MG63 (cell line): ENCODE measurements at regions not wholly inside any gene's neighbourhood (a gene's known extent, or its start where the extent isn't known, plus 50 kb on each side); places are given as distances from the start of the nearest gene placed in this dataset.

Experiments used
- DNase-seq: peaks from one replicate; pipeline ENCODE4 v3.0.0-alpha.2; 2020
- H3K27me3 ChIP-seq: fragments of 250-450 bp; sonication (Bioruptor Pico); 2 replicates; pipeline ENCODE4 v1.5.1; 2020; ENCODE audit warnings: mild to moderate bottlenecking, moderate library complexity
- H3K36me3 ChIP-seq: fragments of 250-450 bp; sonication (Bioruptor Pico); 2 replicates; pipeline ENCODE4 v1.5.1; 2020; ENCODE audit warnings: mild to moderate bottlenecking, moderate library complexity
- H3K4me3 ChIP-seq: fragments of 250-450 bp; sonication (Bioruptor Pico); 2 replicates; pipeline ENCODE4 v1.5.1; 2020; ENCODE audit warnings: mild to moderate bottlenecking, moderate library complexity
- H3K9me3 ChIP-seq: fragments of 250-450 bp; sonication (Bioruptor Pico); 2 replicates; pipeline ENCODE4 v1.5.1; 2020; ENCODE audit warnings: mild to moderate bottlenecking, moderate library complexity

GRCh38 chr1:34590211-34590623 lies 164.6 kb upstream of the GJB5 start:
- H3K36me3 ChIP-seq, result no peaks in the 10 kb centered on the region
- DNase-seq, result no peak
- no peak overlapping the region for H3K4me3 ChIP-seq
- H3K9me3 ChIP-seq, result no peaks in the 10 kb centered on the region
- no peaks in the 10 kb centered on the region for H3K27me3 ChIP-seq

- no peaks in the 10 kb centered on the region for H3K27me3 ChIP-seq
- H3K36me3 ChIP-seq, result no peaks in the 10 kb centered on the region
- DNase-seq, result no peak
- H3K4me3 ChIP-seq, result no peak overlapping the region
- no peaks in the 10 kb centered on the region for H3K9me3 ChIP-seq
These were observed 162.9 kb upstream of the GJB5 start for GRCh38 chr1:34591751-34592629.

GRCh38 chr1:34597877-34598514 lies 156.9 kb upstream of the GJB5 start:
- Histone ChIP-seq H3K36me3 (no peaks in the 10 kb centered on the region), H3K27me3 (no peaks in the 10 kb centered on the region; the same call in 1 of the 2 replicates), H3K4me3 (no peak overlapping the region), H3K9me3 (no peaks in the 10 kb centered on the region)
- DNase-seq, result peak; percentile 47

- Histone ChIP-seq H3K36me3 (no peaks in the 10 kb centered on the region), H3K27me3 (no peaks in the 10 kb centered on the region; the same call in 1 of the 2 replicates), H3K9me3 (no peaks in the 10 kb centered on the region), H3K4me3 (no peak overlapping the region)
- no peak for DNase-seq
These were observed 151.9 kb upstream of the GJB5 start for GRCh38 chr1:34602907-34603306.

GRCh38 chr1:34603594-34603993 lies 151.3 kb upstream of the GJB5 start:
- Histone ChIP-seq H3K27me3 (no peaks in the 10 kb centered on the region; the same call in 1 of the 2 replicates), H3K9me3 (no peaks in the 10 kb centered on the region), H3K36me3 (no peaks in the 10 kb centered on the region), H3K4me3 (no peak overlapping the region)
- no peak for DNase-seq

GRCh38 chr1:34606504-34606903 lies 148.3 kb upstream of the GJB5 start:
- H3K36me3 ChIP-seq, result no peaks in the 10 kb centered on the region
- no peak for DNase-seq
- no peak overlapping the region for H3K4me3 ChIP-seq
- H3K9me3 ChIP-seq, result no peaks in the 10 kb centered on the region
- peaks cover 3% of the 10 kb centered on the region; the same call in 1 of the 2 replicates for H3K27me3 ChIP-seq

GRCh38 chr1:34610063-34610462 lies 144.8 kb upstream of the GJB5 start:
- DNase-seq, result no peak
- Histone ChIP-seq H3K4me3 (no peak overlapping the region), H3K27me3 (peaks cover 3% of the 10 kb centered on the region; the same call in 1 of the 2 replicates), H3K36me3 (no peaks in the 10 kb centered on the region), H3K9me3 (no peaks in the 10 kb centered on the region)

GRCh38 chr1:34611571-34611970 lies 143.3 kb upstream of the GJB5 start:
- H3K4me3 ChIP-seq, result no peak overlapping the region
- DNase-seq, result no peak
- H3K9me3 ChIP-seq, result no peaks in the 10 kb centered on the region
- H3K36me3 ChIP-seq, result no peaks in the 10 kb centered on the region
- H3K27me3 ChIP-seq, result peaks cover 4% of the 10 kb centered on the region; the same call in 1 of the 2 replicates

GRCh38 chr1:34612091-34612827 lies 142.6 kb upstream of the GJB5 start:
- no peaks in the 10 kb centered on the region for H3K36me3 ChIP-seq

GRCh38 chr1:34617321-34618118 lies 137.3 kb upstream of the GJB5 start:
- no peaks in the 10 kb centered on the region for H3K9me3 ChIP-seq
- no peaks in the 10 kb centered on the region for H3K36me3 ChIP-seq
- DNase-seq, result no peak
- no peak overlapping the region for H3K4me3 ChIP-seq
- H3K27me3 ChIP-seq, result peaks cover 3% of the 10 kb centered on the region; the same call in 1 of the 2 replicates

More at GRCh38 chr1:34612091-34612827, 142.6 kb upstream of the GJB5 start:
- peaks cover 6% of the 10 kb centered on the region; the same call in 1 of the 2 replicates for H3K27me3 ChIP-seq
- no peak for DNase-seq
- H3K9me3 ChIP-seq, result no peaks in the 10 kb centered on the region
- H3K4me3 ChIP-seq, result no peak overlapping the region

- Histone ChIP-seq H3K27me3 (peaks cover 3% of the 10 kb centered on the region; the same call in 1 of the 2 replicates), H3K36me3 (no peaks in the 10 kb centered on the region), H3K9me3 (no peaks in the 10 kb centered on the region), H3K4me3 (no peak overlapping the region)
- no peak for DNase-seq
These were observed 136.5 kb upstream of the GJB5 start for GRCh38 chr1:34618381-34618780.

GRCh38 chr1:34619256-34619655 lies 135.6 kb upstream of the GJB5 start:
- Histone ChIP-seq H3K27me3 (peaks cover 3% of the 10 kb centered on the region; the same call in 1 of the 2 replicates), H3K9me3 (no peaks in the 10 kb centered on the region), H3K4me3 (no peak overlapping the region), H3K36me3 (no peaks in the 10 kb centered on the region)
- no peak for DNase-seq

- Histone ChIP-seq H3K9me3 (no peaks in the 10 kb centered on the region), H3K4me3 (no peak overlapping the region), H3K27me3 (no peaks in the 10 kb centered on the region; the same call in 1 of the 2 replicates), H3K36me3 (no peaks in the 10 kb centered on the region)
- no peak for DNase-seq
These were observed 132.9 kb upstream of the GJB5 start for GRCh38 chr1:34621916-34622315.

- H3K27me3 ChIP-seq, result no peaks in the 10 kb centered on the region
- H3K36me3 ChIP-seq, result no peaks in the 10 kb centered on the region
- no peak for DNase-seq
- no peak overlapping the region for H3K4me3 ChIP-seq
- no peaks in the 10 kb centered on the region for H3K9me3 ChIP-seq
These were observed 129.3 kb upstream of the GJB5 start for GRCh38 chr1:34625521-34626015.

GRCh38 chr1:34627465-34628240 lies 127.2 kb upstream of the GJB5 start:
- Histone ChIP-seq H3K27me3 (no peaks in the 10 kb centered on the region), H3K9me3 (no peaks in the 10 kb centered on the region), H3K4me3 (no peak overlapping the region), H3K36me3 (no peaks in the 10 kb centered on the region)
- no peak for DNase-seq
